GM18868 (cell line): ENCODE measurements at regions not wholly inside any gene's neighbourhood (a gene's known extent, or its start where the extent isn't known, plus 50 kb on each side); places are given as distances from the start of the nearest gene placed in this dataset.

Experiments used
- ATAC-seq: cut with Tn5 transposase; IDR thresholded peaks from one replicate; pipeline ENCODE4 v1.9.1; 2021; ENCODE audit warnings: mild to moderate bottlenecking, moderate library complexity; ENCODE audit not compliant: unreplicated experiment

DNA sequence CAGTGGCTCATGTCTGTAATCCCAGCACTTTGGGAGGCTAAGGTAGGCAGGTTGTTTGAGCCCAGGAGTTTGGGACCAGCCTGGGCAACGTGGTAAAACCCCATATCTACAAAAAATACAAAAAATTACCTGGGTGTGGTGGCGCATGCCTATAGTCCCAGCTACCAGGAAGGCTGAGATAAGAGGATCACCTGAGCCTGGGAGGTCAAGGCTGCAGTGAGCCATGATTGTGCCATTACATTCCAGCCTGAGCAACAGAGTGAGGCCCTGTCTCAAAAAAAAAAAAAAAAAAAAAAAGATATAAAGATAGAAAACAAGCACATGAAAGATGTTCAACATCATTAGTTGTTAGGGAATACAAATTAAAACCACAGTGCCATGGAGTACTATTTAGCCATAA, 65.3 kb upstream of the UGP2 start:
- ATAC-seq = no peak

DNA sequence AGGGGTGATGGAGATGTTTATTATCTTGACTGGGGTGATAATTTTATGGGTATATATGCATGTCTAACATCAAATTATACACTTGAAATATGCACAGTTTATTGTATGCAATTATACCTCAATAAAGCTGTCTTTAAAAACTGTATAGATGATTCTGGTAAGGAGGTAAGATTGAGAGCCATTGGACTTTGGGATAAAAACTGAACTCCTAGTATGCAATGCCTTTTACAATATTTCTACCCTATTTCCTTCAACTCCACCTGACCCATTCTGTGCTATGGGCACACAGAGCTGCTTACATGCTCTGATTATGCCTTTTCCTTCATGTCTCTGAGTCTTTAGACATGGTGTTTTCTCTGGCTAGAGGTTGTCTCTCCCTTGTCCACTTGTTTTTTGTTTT, 63.9 kb upstream of the UGP2 start:
- no peak for ATAC-seq

DNA sequence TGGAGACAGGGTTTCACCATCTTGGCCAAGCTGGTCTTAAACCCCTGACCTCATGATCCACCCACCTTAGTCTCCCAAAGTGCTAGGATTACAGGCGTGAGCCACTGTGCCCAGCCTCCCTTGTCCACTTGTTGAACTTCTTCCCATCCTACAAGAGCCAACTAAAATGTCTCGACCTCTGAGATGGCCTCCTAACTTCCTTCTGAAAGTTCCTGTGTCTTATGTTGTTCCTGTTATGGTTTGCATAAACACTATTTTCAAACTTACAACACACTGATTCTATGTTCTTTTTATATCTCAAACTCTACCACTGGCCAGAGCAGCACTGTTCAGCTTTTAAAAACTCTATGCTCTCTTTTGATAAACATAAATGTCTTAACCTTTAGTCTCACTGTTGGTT, 63.3 kb upstream of the UGP2 start:
- ATAC-seq = no peak

DNA sequence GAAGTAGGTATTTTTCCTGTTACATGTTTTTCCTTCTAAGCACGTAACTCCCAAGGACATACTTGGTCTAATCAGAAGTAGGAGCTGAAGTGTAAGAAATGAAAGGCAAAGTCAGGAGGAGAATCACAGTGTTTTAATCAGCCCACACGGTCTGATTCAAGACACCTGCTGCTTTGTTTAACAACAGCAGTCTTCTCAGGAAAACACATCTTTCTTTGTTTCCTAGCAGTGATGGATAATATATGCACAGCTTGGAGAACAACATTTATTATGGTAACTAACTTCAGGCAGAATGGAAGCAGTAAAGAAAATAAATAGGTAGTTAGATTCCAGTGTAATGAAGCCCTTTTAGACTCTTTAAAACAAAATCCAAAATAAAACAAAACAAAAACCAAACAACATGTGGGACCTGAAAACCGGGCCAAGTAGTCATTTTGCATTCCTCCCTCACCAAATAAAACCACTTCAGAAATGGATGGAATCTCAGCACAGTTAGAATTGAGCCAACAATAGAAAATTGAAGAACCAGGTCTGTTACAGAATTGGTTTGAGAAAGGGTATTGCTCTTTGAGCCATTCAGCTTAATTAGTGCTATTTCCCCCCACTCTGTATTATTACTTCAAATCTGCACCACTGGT, 61.1 kb upstream of the UGP2 start:
- no peak for ATAC-seq

DNA sequence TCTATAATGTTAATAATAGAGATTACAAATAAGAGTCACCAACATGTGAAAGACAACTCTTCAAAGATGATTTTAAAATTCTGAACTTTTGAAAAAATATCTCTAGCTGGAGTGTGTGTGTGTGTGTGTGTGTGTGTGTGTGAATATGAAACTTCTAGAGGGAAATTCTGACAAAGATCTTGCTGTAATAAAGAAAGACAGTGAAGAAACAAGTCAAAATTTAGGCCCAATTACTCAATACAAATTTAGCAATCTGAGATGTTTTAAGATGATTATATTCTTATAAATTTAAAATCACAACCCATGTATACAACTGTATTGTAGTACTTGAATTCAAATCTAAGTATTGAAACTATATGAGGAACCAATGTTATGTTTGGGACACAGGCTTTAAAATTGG, 57.2 kb upstream of the UGP2 start:
- ATAC-seq = no peak

DNA sequence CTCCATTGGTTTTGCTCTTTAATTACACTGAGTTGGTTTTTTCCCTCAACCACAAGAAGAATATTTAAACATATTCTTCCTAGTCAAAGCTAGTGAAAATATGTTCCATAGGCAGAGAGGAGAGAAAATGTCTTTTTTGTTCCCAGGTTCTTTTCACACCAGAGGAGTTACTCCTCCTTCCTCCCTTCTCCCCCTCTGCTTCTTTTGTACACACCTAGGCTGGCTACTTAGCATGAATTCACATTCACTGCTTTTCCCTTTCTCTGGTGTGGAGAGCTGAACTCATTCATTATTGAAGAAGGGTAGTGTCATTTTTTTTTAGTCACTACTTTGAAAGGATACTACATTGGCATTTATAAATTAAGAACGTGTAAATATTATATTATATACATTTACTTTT, 56.6 kb upstream of the UGP2 start:
- no peak for ATAC-seq

DNA sequence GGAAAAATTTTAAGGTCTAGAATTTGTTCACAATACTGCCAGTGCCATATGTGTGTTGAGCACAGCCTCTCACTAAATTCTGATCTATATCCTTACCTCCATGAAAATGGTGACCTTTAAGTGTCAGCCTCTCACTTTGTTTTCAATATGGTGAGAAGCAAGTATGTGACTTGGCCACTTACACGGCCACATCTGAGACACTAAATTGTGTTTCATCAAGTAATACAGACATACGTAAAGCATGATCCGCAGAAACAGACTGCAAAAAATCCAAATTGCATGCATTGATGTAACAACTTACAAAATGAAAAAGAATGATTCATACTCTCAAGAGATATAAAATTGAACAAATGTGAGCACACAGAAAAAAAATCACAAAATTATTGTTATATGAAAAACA, 55.2 kb upstream of the UGP2 start:
- no peak for ATAC-seq

DNA sequence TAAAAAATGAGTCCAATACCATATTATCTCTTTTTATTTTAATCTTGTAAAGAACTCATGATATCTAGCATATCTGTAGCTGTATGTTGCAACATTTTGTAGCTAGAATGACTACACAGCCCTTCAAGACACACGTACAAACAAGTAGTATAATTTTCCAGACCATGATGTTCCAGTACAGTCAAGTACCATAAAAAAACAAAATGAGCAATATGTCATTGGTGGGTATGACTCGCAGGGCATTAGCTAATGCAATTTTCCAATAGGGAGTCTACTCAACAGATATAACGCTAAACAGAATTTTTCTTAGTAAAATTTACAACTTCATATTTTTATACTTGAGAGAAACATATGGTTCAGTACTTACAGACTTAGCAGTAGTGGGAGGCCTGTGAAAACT, 53.6 kb upstream of the UGP2 start:
- no peak for ATAC-seq

DNA sequence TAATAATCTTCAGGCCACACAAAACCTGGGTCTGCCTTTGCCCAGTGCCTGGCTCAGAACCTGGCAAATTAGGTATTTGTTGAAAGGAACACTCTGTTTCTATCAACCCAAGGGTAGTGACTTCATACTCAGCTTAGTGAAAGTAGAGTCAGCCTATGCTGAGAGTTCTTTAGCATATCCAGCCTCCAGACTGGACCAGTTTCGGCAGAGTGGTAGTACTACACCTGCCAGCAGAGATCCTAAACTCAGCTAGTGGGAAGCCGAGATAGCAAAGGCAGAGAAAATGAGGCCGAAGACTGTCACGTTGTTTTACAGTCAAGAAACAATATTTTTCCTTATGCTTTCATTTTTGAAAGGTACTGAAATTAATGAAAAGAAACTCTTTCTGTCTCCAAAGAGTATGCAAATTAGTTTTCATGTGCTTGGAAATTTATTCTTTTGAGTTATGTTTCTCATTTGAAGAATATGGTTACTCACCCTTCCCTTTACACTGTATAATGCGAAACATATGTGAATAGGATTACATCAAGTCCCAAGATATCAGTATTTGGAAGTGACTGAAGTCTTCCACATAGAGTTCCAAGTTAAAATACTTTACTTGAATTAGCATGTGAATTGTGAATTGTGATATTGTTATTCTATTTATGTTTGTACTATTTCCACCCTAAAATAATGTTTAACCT, 52.2 kb upstream of the UGP2 start:
- ATAC-seq = no peak

DNA sequence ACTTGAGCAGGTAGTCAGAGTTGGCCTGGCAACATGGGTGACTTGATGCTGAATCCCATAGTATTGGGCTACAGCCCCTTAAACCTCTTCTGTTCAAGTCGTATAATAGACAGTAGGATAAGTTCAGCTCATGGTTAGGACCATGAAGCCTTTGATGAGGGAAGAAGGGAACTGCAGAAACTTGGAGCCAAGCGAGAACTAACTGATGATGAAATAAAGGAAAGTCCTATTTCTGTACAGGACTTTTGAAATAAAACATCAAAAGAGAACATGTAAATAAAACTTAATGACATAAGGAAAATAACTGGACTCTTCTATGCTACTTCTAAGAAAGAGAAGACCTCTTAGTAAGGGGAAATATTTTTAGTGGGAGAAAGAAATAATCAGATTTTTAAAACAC, 51.2 kb upstream of the UGP2 start:
- ATAC-seq = no peak

DNA sequence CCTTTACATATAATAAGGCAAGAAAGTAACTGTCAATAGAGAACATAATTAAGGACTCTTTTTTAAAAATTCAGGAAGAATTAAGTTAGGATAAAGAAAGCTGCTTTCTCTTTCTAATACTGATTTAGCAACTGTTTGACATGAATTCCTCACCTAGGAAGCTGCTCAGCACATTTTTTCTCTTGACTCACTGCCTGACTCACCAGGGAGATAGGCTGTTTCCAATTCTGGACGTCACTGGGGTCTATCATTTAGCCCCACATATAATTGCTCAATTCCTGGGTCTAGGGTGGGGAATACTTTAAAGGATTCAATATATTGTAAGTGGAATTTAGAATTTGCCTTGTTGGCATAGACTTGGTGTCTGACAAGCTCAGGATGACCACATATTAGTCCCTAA, 50.8 kb upstream of the UGP2 start:
- ATAC-seq = no peak

DNA sequence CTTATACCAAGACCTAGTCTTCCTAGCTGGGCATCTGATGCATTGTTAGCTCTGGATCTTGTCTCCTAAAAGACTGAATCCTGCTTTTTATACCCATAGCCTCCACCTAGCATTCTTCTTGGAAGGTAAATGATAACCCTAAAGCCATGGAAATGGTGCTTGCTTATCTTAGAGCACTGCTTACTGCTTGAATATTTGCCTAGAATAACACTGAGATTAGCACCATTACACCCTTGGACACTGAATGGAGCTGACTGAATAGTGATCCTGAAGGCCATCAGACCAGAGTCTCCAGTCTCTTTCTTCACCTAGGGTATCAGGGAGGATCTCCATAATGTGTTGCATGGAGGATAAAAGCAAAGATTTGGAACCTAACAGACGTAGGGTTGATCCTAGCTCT, 50.3 kb upstream of the UGP2 start:
- no peak for ATAC-seq
